ENCODE measurements at regions not wholly inside any gene's neighbourhood (a gene's known extent, or its start where the extent isn't known, plus 50 kb on each side); places are given as distances from the start of the nearest gene placed in this dataset.
A peak's percentile ranks its signal among the peaks of the same experiment; 100 is the strongest.

GRCh38 chr3:70386043-70386442 lies 73.6 kb upstream of the MDFIC2 start:
- POLR2A ChIA-PET = no interaction called here
- CTCF ChIA-PET = interaction anchor here (0.7 to 1.5 kb wide), 5 partner anchors 12 to 315 kb away, joined by 3 to 6 read pairs (median 5); no protein-coding TSS in a partner anchor

GRCh38 chr3:70383360-70383831 lies 71.0 kb upstream of the MDFIC2 start:
- H3K4me3 Mint-ChIP-seq = no peak overlapping the region
- peaks cover 7% of the 10 kb centered on the region for H3K36me3 Mint-ChIP-seq
- CTCF ChIA-PET = no interaction called here
- no peak for DNase-seq (ENCODE audit: low spot score)
- ATAC-seq = no peak
- TF ChIP-seq SMAD4 (CRISPR knock-in tag; IDR thresholded peaks at IDR 0.05) (no peak), TEAD1 (CRISPR knock-in tag; IDR thresholded peaks at IDR 0.05) (no peak), FOXJ3 (CRISPR knock-in tag; IDR thresholded peaks at IDR 0.05; ENCODE audit: borderline replicate concordance) (no peak), JUN (CRISPR knock-in tag; IDR thresholded peaks at IDR 0.05) (no peak), ATF2 (CRISPR knock-in tag; IDR thresholded peaks at IDR 0.05; ENCODE audit: borderline replicate concordance, low read depth) (no peak), JAZF1 (CRISPR knock-in tag; IDR thresholded peaks at IDR 0.05) (no peak), ZNF671 (CRISPR knock-in tag; IDR thresholded peaks at IDR 0.05) (no peak)
- POLR2A ChIA-PET = no interaction called here
- H3K4me1 Mint-ChIP-seq = peaks cover 39% of the 10 kb centered on the region
- peaks cover 6% of the 10 kb centered on the region for H3K9me3 Mint-ChIP-seq
- H3K27me3 Mint-ChIP-seq (ENCODE audit: low read depth) = no peaks in the 10 kb centered on the region
- no peak overlapping the region for H3K27ac Mint-ChIP-seq

More at GRCh38 chr3:70386043-70386442, 73.6 kb upstream of the MDFIC2 start:
- no peak for DNase-seq (ENCODE audit: low spot score)
- TF ChIP-seq ZNF138 (CRISPR knock-in tag; conservative IDR thresholded peaks at IDR 0.05) (no peak), ZNF396 (CRISPR knock-in tag; IDR thresholded peaks at IDR 0.05; ENCODE audit: borderline replicate concordance) (no peak), AR (CRISPR knock-in tag; IDR thresholded peaks at IDR 0.05) (no peak), FOXJ3 (CRISPR knock-in tag; IDR thresholded peaks at IDR 0.05; ENCODE audit: borderline replicate concordance) (no peak)
- no peak overlapping the region for H3K27ac Mint-ChIP-seq
- peaks cover 35% of the 10 kb centered on the region for H3K4me1 Mint-ChIP-seq
- H3K36me3 Mint-ChIP-seq = peaks cover 16% of the 10 kb centered on the region
- no peak overlapping the region for H3K4me3 Mint-ChIP-seq
- H3K27me3 Mint-ChIP-seq (ENCODE audit: low read depth) = no peaks in the 10 kb centered on the region
- peak; percentile 50 for ATAC-seq
- peaks cover 20% of the 10 kb centered on the region for H3K9me3 Mint-ChIP-seq

GRCh38 chr3:70374179-70374578 lies 61.7 kb upstream of the MDFIC2 start:
- no peak overlapping the region for H3K27ac Mint-ChIP-seq

More at GRCh38 chr3:70374179-70374578, 61.7 kb upstream of the MDFIC2 start:
- ChIA-PET POLR2A (interaction anchor here (0.6 kb wide), 1 partner anchor 782 kb away, joined by 3 read pairs; no protein-coding TSS in a partner anchor), CTCF (interaction anchor here (1.2 kb wide), 1 partner anchor 12 kb away, joined by 3 read pairs; no protein-coding TSS in a partner anchor)
- peaks cover 3% of the 10 kb centered on the region; the same call in 1 of the 2 replicates for H3K9me3 Mint-ChIP-seq
- DNase-seq (ENCODE audit: low spot score) = no peak
- H3K4me3 Mint-ChIP-seq = no peak overlapping the region
- ATAC-seq = no peak
- H3K36me3 Mint-ChIP-seq = no peaks in the 10 kb centered on the region
- 0 out of 2 replicates have a peak, but pooled peaks cover under 1% of the 10 kb centered on the region for H3K4me1 Mint-ChIP-seq
- no peaks in the 10 kb centered on the region for H3K27me3 Mint-ChIP-seq (ENCODE audit: low read depth)
- TF ChIP-seq ARID4B (CRISPR knock-in tag; IDR thresholded peaks at IDR 0.05; ENCODE audit: borderline replicate concordance) = no peak
- no peak for TF ChIP-seq PRRX2 (CRISPR knock-in tag; IDR thresholded peaks at IDR 0.05)
- TF ChIP-seq ZNF532 (CRISPR knock-in tag; IDR thresholded peaks at IDR 0.05; ENCODE audit: borderline replicate concordance) = no peak
- no peak for TF ChIP-seq NR3C1 (CRISPR knock-in tag; conservative IDR thresholded peaks at IDR 0.05; ENCODE audit: low read depth)

Measured in WTC11 (cell line).